IPS DF 19.7 (cell line): ENCODE measurements at regions not wholly inside any gene's neighbourhood (a gene's known extent, or its start where the extent isn't known, plus 50 kb on each side); places are given as distances from the start of the nearest gene placed in this dataset.
"Not testable (repeated sequence)": the region's sequence is repeated elsewhere in the genome, so short reads cannot be mapped to it uniquely, and the experiment has no call there.

Experiments used
- DNase-seq: peaks from one replicate; pipeline ENCODE4 v3.0.0-alpha.2; 2013; ENCODE audit warnings: low read depth, low spot score

- no peak for DNase-seq
Measured at GRCh38 chr2:132272713-132273112, 111.0 kb upstream of the ANKRD30BL start.

GRCh38 chr2:132273585-132273984 lies 111.8 kb upstream of the ANKRD30BL start:
- not testable (repeated sequence) for DNase-seq

GRCh38 chr2:132274000-132274399 lies 112.2 kb upstream of the ANKRD30BL start:
- DNase-seq: no peak

GRCh38 chr2:132275396-132275795 lies 113.6 kb upstream of the ANKRD30BL start:
- no peak for DNase-seq

- DNase-seq: no peak
Measured at GRCh38 chr2:132276571-132276981, 114.8 kb upstream of the ANKRD30BL start.

- no peak for DNase-seq
Measured at GRCh38 chr2:132278267-132278666, 116.5 kb upstream of the ANKRD30BL start.

GRCh38 chr2:132279344-132279743 lies 117.6 kb upstream of the ANKRD30BL start:
- DNase-seq: no peak

GRCh38 chr2:132279930-132280615 lies 118.3 kb upstream of the ANKRD30BL start:
- no peak for DNase-seq

GRCh38 chr2:132280912-132281311 lies 119.2 kb upstream of the ANKRD30BL start:
- no peak for DNase-seq

GRCh38 chr2:132282104-132282503 lies 120.4 kb upstream of the ANKRD30BL start:
- DNase-seq: not testable (repeated sequence)

- DNase-seq: no peak
Measured at GRCh38 chr2:132282911-132283310, 121.2 kb upstream of the ANKRD30BL start.

- not testable (repeated sequence) for DNase-seq
Measured at GRCh38 chr2:132286289-132286911, 124.6 kb upstream of the ANKRD30BL start.

GRCh38 chr2:132287910-132288309 lies 126.2 kb upstream of the ANKRD30BL start:
- DNase-seq: not testable (repeated sequence)

- not testable (repeated sequence) for DNase-seq
Measured at GRCh38 chr2:132289138-132289537, 127.4 kb upstream of the ANKRD30BL start.

- DNase-seq: not testable (repeated sequence)
Measured at GRCh38 chr2:132289812-132290211, 126.8 kb upstream of the GPR39 start.

- DNase-seq: not testable (repeated sequence)
Measured at GRCh38 chr2:132300592-132301378, 115.8 kb upstream of the GPR39 start.

GRCh38 chr2:132304661-132305380 lies 111.8 kb upstream of the GPR39 start:
- peak; percentile 88 for DNase-seq

GRCh38 chr2:132307613-132308198 lies 108.9 kb upstream of the GPR39 start:
- not testable (repeated sequence) for DNase-seq

- DNase-seq: not testable (repeated sequence)
Measured at GRCh38 chr2:132309203-132309602, 107.4 kb upstream of the GPR39 start.

- DNase-seq: not testable (repeated sequence)
Measured at GRCh38 chr2:132315546-132315945, 101.1 kb upstream of the GPR39 start.

GRCh38 chr2:132317026-132317680 lies 99.5 kb upstream of the GPR39 start:
- DNase-seq: not testable (repeated sequence)
